Body of pancreas (tissue), 4 donors: ENCODE measurements at regions not wholly inside any gene's neighbourhood (a gene's known extent, or its start where the extent isn't known, plus 50 kb on each side); places are given as distances from the start of the nearest gene placed in this dataset.

Experiments used
- ATAC-seq: fragments of 150-250 bp; one replicate; pipeline ENCODE4 v1.9.1; 2016
- DNase-seq, 4 donors: peaks; one replicate each; pipeline ENCODE4 v3.0.0-alpha.2; 2019
- H3K27ac ChIP-seq, 4 donors: fragments of 200-600 bp; sonication (generic); 1 replicate in 3 of 4; 2 replicates in 1 of 4; pipeline versions ENCODE4 v1.5.1 to v1.6.1; 2016 to 2019; ENCODE audit warnings: mild to moderate bottlenecking in 1 of 4, mixed read lengths in 1 of 4, moderate library complexity in 1 of 4
- H3K27me3 ChIP-seq, 2 donors: fragments of 200-600 bp; sonication (generic); one replicate each; pipeline ENCODE4 v1.6.0; 2016; ENCODE audit warnings: mild to moderate bottlenecking in 1 of 2
- H3K36me3 ChIP-seq, 2 donors: fragments of 200-600 bp; sonication (generic); replicated peaks in 1 of 2; 2 replicates each; pipeline ENCODE4 v1.5.1; 2016; ENCODE audit warnings: low read depth in 2 of 2; ENCODE audit not compliant: insufficient read depth in 1 of 2
- H3K4me1 ChIP-seq: fragments of 200-600 bp; sonication (generic); one replicate; pipeline ENCODE4 v1.6.0; 2016
- H3K4me3 ChIP-seq, 2 donors: fragments of 200-600 bp; sonication (generic); 1 replicate in 1 of 2; 2 replicates in 1 of 2; pipeline ENCODE4 v1.5.1; 2016 to 2019
- H3K9me3 ChIP-seq, 3 donors: fragments of 200-600 bp; sonication (generic); 1 replicate in 2 of 3; 2 replicates in 1 of 3; pipeline ENCODE4 v1.5.1; 2016
- POLR2A ChIP-seq, 3 donors: fragments of 450-650 bp; IDR thresholded peaks; one replicate each; pipeline ENCODE4 v1.6.1; 2016; ENCODE audit warnings: antibody characterized with exemption in 3 of 3, mild to moderate bottlenecking in 2 of 3
- WGBS, 2 donors: methylation state at CpG; one replicate each; pipeline ENCODE4 v1.1.5; 2017; 5-methylcytosine and 5-hydroxymethylcytosine counted together
- intact Hi-C: fragments of 100-400 bp; cut with DNase I; formaldehyde crosslinking; loops from one replicate; pipeline ENCODE4 v1.15.1; 2023
- TF ChIP-seq, protein P1 (sequence below), 7 experiments: fragments of 450-650 bp in 4 of 7; fragments of 200-600 bp in 3 of 7; sonication (generic) in 3 of 7; IDR thresholded peaks; one replicate each; pipeline ENCODE4 v1.5.1; 2016 to 2019; ENCODE audit warnings: antibody characterized with exemption in 7 of 7

DNA sequence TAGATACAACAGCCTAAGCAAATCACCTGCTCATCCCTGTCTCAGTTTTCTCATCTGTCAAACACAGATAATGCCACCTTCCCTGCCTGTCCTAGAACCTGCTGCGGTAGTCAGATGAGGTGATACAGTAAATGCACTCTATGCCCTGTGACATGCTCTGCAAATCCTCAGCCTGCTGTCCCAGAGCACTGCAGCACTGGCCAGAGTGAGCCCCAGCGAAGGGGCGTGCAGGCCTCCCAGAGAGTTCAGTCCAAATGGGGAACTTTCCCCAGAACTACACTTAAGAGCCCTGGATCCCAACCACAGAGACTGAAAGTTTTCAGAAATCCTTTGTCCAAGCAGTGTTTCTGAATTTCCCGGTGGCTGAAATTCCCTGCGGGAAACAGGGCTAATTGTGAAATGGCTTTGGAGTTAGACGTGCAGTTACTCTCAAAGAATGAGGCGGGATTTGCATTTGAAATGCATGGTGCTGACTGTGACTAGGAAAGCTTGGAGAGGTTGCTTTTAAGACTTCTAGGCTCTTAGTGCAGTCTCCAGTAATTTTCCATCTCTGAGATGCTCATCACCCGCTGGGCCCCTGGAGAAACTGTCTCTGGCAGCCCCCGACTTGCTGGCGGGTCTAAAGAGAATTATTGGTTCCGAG lies 206.5 kb upstream of the AJAP1 start:
- 53 to 56% methylated on average over 11 of the region's 11 CpGs for WGBS, 2 donors
- no peaks in the 10 kb centered on the region for H3K36me3 ChIP-seq
- H3K4me3 ChIP-seq, result no peak overlapping the region
- DNase-seq (no peak), ATAC-seq (no peak)
- no peaks in the 10 kb centered on the region for H3K9me3 ChIP-seq
- no peaks in the 10 kb centered on the region for H3K27me3 ChIP-seq
- no peak for TF ChIP-seq POLR2A (IDR thresholded peaks at IDR 0.05)
- no peak overlapping the region for H3K27ac ChIP-seq
- intact Hi-C loops, result no loop called here
- H3K4me1 ChIP-seq, result no peaks in the 10 kb centered on the region

GRCh38 chr1:4449972-4450371 lies 204.4 kb upstream of the AJAP1 start:
- Histone ChIP-seq H3K4me1 (no peaks in the 10 kb centered on the region), H3K27ac (no peak overlapping the region), H3K9me3 (no peaks in the 10 kb centered on the region), H3K36me3 (no peaks in the 10 kb centered on the region), H3K27me3 (no peaks in the 10 kb centered on the region), H3K4me3 (no peak overlapping the region)
- intact Hi-C loops, result no loop called here
- no peak for TF ChIP-seq POLR2A (IDR thresholded peaks at IDR 0.05)
- TF ChIP-seq, protein P1, sequence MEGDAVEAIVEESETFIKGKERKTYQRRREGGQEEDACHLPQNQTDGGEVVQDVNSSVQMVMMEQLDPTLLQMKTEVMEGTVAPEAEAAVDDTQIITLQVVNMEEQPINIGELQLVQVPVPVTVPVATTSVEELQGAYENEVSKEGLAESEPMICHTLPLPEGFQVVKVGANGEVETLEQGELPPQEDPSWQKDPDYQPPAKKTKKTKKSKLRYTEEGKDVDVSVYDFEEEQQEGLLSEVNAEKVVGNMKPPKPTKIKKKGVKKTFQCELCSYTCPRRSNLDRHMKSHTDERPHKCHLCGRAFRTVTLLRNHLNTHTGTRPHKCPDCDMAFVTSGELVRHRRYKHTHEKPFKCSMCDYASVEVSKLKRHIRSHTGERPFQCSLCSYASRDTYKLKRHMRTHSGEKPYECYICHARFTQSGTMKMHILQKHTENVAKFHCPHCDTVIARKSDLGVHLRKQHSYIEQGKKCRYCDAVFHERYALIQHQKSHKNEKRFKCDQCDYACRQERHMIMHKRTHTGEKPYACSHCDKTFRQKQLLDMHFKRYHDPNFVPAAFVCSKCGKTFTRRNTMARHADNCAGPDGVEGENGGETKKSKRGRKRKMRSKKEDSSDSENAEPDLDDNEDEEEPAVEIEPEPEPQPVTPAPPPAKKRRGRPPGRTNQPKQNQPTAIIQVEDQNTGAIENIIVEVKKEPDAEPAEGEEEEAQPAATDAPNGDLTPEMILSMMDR (IDR thresholded peaks at IDR 0.05), result no peak
- WGBS, 2 donors, result 70 to 72% methylated on average over 5 of the region's 5 CpGs
- ATAC-seq, result no peak
- no peak for DNase-seq

- DNase-seq, result no peak
- no peaks in the 10 kb centered on the region for H3K9me3 ChIP-seq
- no peak overlapping the region for H3K4me3 ChIP-seq
- no peak for TF ChIP-seq POLR2A (IDR thresholded peaks at IDR 0.05)
- TF ChIP-seq, protein P1 (IDR thresholded peaks at IDR 0.05), result no peak
- 58 to 70% methylated on average over 1 of the region's 1 CpG for WGBS, 2 donors
- ATAC-seq, result no peak
- no peak overlapping the region for H3K27ac ChIP-seq
- no peaks in the 10 kb centered on the region for H3K4me1 ChIP-seq
- no peaks in the 10 kb centered on the region for H3K36me3 ChIP-seq
- intact Hi-C loops, result no loop called here
- H3K27me3 ChIP-seq, result no peaks in the 10 kb centered on the region
These were observed 201.7 kb upstream of the AJAP1 start for GRCh38 chr1:4452701-4453100.

GRCh38 chr1:4460052-4460451 lies 194.4 kb upstream of the AJAP1 start:
- ATAC-seq (no peak), DNase-seq (no peak)
- Histone ChIP-seq H3K27ac (no peak overlapping the region), H3K27me3 (no peaks in the 10 kb centered on the region), H3K4me1 (no peaks in the 10 kb centered on the region), H3K9me3 (no peaks in the 10 kb centered on the region), H3K36me3 (no peaks in the 10 kb centered on the region), H3K4me3 (no peak overlapping the region)
- intact Hi-C loops, result no loop called here
- WGBS, 2 donors, result 70 to 72% methylated on average over 3 to 5 of the region's 5 CpGs
- no peak for TF ChIP-seq POLR2A (IDR thresholded peaks at IDR 0.05)
- TF ChIP-seq, protein P1 (IDR thresholded peaks at IDR 0.05), result no peak

GRCh38 chr1:4460651-4461050 lies 193.8 kb upstream of the AJAP1 start:
- 65 to 75% methylated on average over 14 of the region's 14 CpGs for WGBS, 2 donors
- H3K9me3 ChIP-seq, result no peaks in the 10 kb centered on the region
- intact Hi-C loops, result no loop called here
- H3K27ac ChIP-seq, result no peak overlapping the region
- H3K36me3 ChIP-seq, result no peaks in the 10 kb centered on the region
- H3K4me1 ChIP-seq, result no peaks in the 10 kb centered on the region
- no peak for DNase-seq
- no peak for TF ChIP-seq POLR2A (IDR thresholded peaks at IDR 0.05)
- TF ChIP-seq, protein P1 (IDR thresholded peaks at IDR 0.05), result no peak
- no peak overlapping the region for H3K4me3 ChIP-seq
- H3K27me3 ChIP-seq, result no peaks in the 10 kb centered on the region
- ATAC-seq, result no peak
